ENCODE measurements at regions not wholly inside any gene's neighbourhood (a gene's known extent, or its start where the extent isn't known, plus 50 kb on each side); places are given as distances from the start of the nearest gene placed in this dataset.

DNA sequence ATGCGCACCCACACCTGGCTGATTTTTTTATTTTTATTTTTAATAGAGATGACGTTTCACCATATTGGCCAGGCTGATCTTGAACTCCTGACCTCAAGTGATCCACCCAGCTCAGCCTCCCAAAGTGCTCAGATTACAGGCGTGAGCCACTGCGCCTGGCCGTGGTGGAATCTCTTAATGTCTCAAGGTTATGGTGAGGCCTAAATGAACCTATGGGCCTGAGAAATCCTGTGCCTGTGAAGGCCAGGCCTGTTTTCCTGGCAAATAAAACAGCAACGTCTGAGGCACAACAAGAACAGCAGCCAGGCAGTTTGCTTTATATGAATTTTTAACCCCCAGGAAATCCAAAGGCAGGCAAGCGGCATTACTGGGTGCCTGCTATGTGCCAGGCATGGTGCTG, 297.5 kb upstream of the ZMIZ1 start:
- TF ChIP-seq, protein P1, sequence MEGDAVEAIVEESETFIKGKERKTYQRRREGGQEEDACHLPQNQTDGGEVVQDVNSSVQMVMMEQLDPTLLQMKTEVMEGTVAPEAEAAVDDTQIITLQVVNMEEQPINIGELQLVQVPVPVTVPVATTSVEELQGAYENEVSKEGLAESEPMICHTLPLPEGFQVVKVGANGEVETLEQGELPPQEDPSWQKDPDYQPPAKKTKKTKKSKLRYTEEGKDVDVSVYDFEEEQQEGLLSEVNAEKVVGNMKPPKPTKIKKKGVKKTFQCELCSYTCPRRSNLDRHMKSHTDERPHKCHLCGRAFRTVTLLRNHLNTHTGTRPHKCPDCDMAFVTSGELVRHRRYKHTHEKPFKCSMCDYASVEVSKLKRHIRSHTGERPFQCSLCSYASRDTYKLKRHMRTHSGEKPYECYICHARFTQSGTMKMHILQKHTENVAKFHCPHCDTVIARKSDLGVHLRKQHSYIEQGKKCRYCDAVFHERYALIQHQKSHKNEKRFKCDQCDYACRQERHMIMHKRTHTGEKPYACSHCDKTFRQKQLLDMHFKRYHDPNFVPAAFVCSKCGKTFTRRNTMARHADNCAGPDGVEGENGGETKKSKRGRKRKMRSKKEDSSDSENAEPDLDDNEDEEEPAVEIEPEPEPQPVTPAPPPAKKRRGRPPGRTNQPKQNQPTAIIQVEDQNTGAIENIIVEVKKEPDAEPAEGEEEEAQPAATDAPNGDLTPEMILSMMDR (IDR thresholded peaks at IDR 0.05), result no peak
- no peak for TF ChIP-seq POLR2AphosphoS5 (IDR thresholded peaks at IDR 0.05)
